OCI-LY3 (cell line): ENCODE measurements at regions not wholly inside any gene's neighbourhood (a gene's known extent, or its start where the extent isn't known, plus 50 kb on each side); places are given as distances from the start of the nearest gene placed in this dataset.

Experiments used
- CTCF ChIP-seq: fragments of 200-600, 300-600 bp; sonication (generic); IDR thresholded peaks from 2 replicates; pipeline ENCODE4 v1.5.1; 2014; ENCODE audit warnings: antibody characterized with exemption, low read length, low read depth
- EZH2phosphoT487 ChIP-seq: fragments of 200-600 bp; shearing (Covaris generic); IDR thresholded peaks from 2 replicates; pipeline ENCODE4 v1.6.1; 2018; ENCODE audit warnings: antibody characterized with exemption, mixed run types, low read depth

- TF ChIP-seq CTCF (no peak), EZH2phosphoT487 (no peak)
These were observed 928.7 kb upstream of the SOX9 start for GRCh38 chr17:71192039-71192555.
